ENCODE measurements at regions not wholly inside any gene's neighbourhood (a gene's known extent, or its start where the extent isn't known, plus 50 kb on each side); places are given as distances from the start of the nearest gene placed in this dataset.

DNA sequence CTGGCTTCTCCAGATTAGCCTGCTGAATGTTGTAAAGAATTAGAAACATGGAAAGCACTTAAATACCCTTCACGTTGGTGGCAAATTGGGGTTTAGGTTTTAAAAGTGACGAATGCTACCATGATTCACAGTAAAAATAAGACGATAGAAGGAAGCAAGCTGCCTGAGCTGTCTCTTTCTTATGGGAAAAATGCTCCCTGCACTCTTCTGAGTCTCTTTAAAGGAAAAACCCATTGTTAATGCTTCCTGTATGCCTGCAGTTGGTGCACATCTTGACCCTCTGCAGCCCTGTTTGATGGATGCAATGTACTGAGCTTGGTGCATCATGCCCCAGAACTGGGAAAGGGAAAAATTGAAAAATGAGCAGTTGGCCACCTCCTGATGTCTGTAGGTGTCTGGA lies 258.6 kb upstream of the RASGRP1 start:
- Histone ChIP-seq H3K23ac (ENCODE audit: insufficient read length) (no peak overlapping the region), H4K8ac (ENCODE audit: extremely low read depth, insufficient read depth, low read length) (no peak overlapping the region), H3K79me1 (ENCODE audit: low read depth, low read length) (no peaks in the 10 kb centered on the region), H4K5ac (ENCODE audit: insufficient read length, low read depth, low read length) (no peak overlapping the region), H2AFZ (ENCODE audit: low read length) (no peak overlapping the region), H2BK120ac (replicated peaks; ENCODE audit: low read depth, low read length) (no peak overlapping the region), H3K79me2 (ENCODE audit: control insufficient read depth in 1 of 2, insufficient read depth in 2 of 2, low read length in 2 of 2) (no peaks in the 10 kb centered on the region), H3K9me3 (ENCODE audit: insufficient read depth in 2 of 2, low read depth in 1 of 2, low read length in 1 of 2) (no peaks in the 10 kb centered on the region), H2BK12ac (ENCODE audit: low read depth, low read length) (no peak overlapping the region), H3K56ac (replicated peaks; ENCODE audit: insufficient read length, low read depth, low read length) (no peak overlapping the region), H3K18ac (ENCODE audit: extremely low read depth, low read length) (no peak overlapping the region), H3K4ac (replicated peaks; ENCODE audit: insufficient read length, low read depth, low read length) (no peak overlapping the region), H3K27ac (ENCODE audit: low read depth, low read length) (no peak overlapping the region), H3K36me3 (ENCODE audit: control insufficient read depth in 2 of 4, insufficient read depth in 4 of 4, low read length in 3 of 4) (no peaks in the 10 kb centered on the region), H2BK15ac (ENCODE audit: low read length) (no peak overlapping the region), H2BK20ac (ENCODE audit: low read length) (no peak overlapping the region), H3K23me2 (ENCODE audit: low read depth, low read length) (no peaks in the 10 kb centered on the region), H3K4me2 (ENCODE audit: insufficient read depth in 1 of 2, low read depth in 2 of 2, low read length in 2 of 2) (no peak overlapping the region), H3K4me1 (replicated peaks in 1 of 4; ENCODE audit: control insufficient read depth in 3 of 4, insufficient read depth in 4 of 4, low read length in 3 of 4) (0 out of 7 replicates have a peak, but pooled peaks cover 0 to 1% (median 0%) of the 10 kb centered on the region in 4 experiments), H4K91ac (replicated peaks; ENCODE audit: insufficient read length, low read length) (no peak overlapping the region), H4K20me1 (replicated peaks in 1 of 2; ENCODE audit: control insufficient read depth in 1 of 2, insufficient read depth in 2 of 2, low read length in 2 of 2) (no peaks in the 10 kb centered on the region), H2BK5ac (ENCODE audit: low read depth, low read length) (no peak overlapping the region), H3K9ac (replicated peaks in 1 of 4; ENCODE audit: extremely low read depth in 1 of 4, low read depth in 3 of 4, low read length in 3 of 4) (no peak overlapping the region), H3K14ac (ENCODE audit: insufficient read length) (no peak overlapping the region), H2AK5ac (ENCODE audit: low read depth, low read length) (no peak overlapping the region), H3K4me3 (ENCODE audit: extremely low read depth in 1 of 4, insufficient read depth in 2 of 4, low read depth in 3 of 4, low read length in 4 of 4) (no peak overlapping the region), H3K27me3 (replicated peaks in 1 of 4; ENCODE audit: control insufficient read depth in 3 of 4, extremely low read depth in 1 of 4, insufficient read depth in 3 of 4, low read length in 3 of 4) (no peaks in the 10 kb centered on the region)
- ChIA-PET POLR2A (ENCODE audit: partially characterized antibody) (no interaction called here), CTCF (ENCODE audit: partially characterized antibody) (interaction anchor here (1.0 kb wide), 2 partner anchors 30 to 124 kb away, joined by 3 to 5 read pairs; no protein-coding TSS in a partner anchor)
- DNase-seq (ENCODE audit: low read depth in 1 of 2, low spot score in 2 of 2) (no peak), FAIRE-seq (no peak)
- 92% methylated on average over 3 of the region's 3 CpGs; no CpG with 5 or more reads in 1 of the 2 experiments for WGBS, 2 experiments (ENCODE audit: extremely low coverage in 1 of 2, insufficient coverage in 1 of 2, insufficient read length in 1 of 2, insufficient replicate concordance in 2 of 2, low coverage in 1 of 2, low lambda C conversion rate in 2 of 2, missing lambda C conversion rate in 1 of 2)
- TF ChIP-seq CREB1 (IDR thresholded peaks at IDR 0.05) = no peak
- TF ChIP-seq EZH2 (IDR thresholded peaks at IDR 0.05; ENCODE audit: low read depth, low read length, severe bottlenecking) = no peak
